Thyroid gland (tissue), 4 donors: ENCODE measurements at regions not wholly inside any gene's neighbourhood (a gene's known extent, or its start where the extent isn't known, plus 50 kb on each side); places are given as distances from the start of the nearest gene placed in this dataset. TPM values are rescaled to one million over a fixed set of nuclear protein-coding genes. Genes with fewer than 3 reads are reported as not detected.

Experiments used
- DNase-seq, 2 donors: peaks; one replicate each; pipeline ENCODE4 v3.0.0-alpha.2; 2019
- H3K27ac ChIP-seq, 3 donors: fragments of 200-600 bp; sonication (generic); 1 replicate in 2 of 3; 2 replicates in 1 of 3; pipeline ENCODE4 v1.5.1; 2016 to 2019; ENCODE audit warnings: mild to moderate bottlenecking in 1 of 3, moderate library complexity in 1 of 3
- H3K27me3 ChIP-seq: fragments of 200-600 bp; sonication (generic); one replicate; pipeline ENCODE4 v1.5.1; 2019
- H3K36me3 ChIP-seq, 2 donors: fragments of 200-600 bp; sonication (generic); one replicate each; pipeline ENCODE4 v1.5.1; 2016 to 2019
- H3K4me1 ChIP-seq, 2 donors: fragments of 200-600 bp; sonication (generic); one replicate each; pipeline ENCODE4 v1.5.1; 2017 to 2019
- H3K4me3 ChIP-seq, 3 donors: fragments of 200-600 bp; sonication (generic); replicated peaks in 1 of 3; 1 replicate in 2 of 3; 2 replicates in 1 of 3; pipeline ENCODE4 v1.5.1; 2016; ENCODE audit warnings: mild to moderate bottlenecking in 1 of 3
- H3K9me3 ChIP-seq: fragments of 200-600 bp; sonication (generic); one replicate; pipeline ENCODE4 v1.5.1; 2017
- CTCF ChIP-seq, 6 experiments: fragments of 200-600 bp in 3 of 6; fragments of 450-650 bp in 3 of 6; sonication (generic) in 3 of 6; IDR thresholded peaks; one replicate each; pipeline ENCODE4 v1.5.1; 2016 to 2019; ENCODE audit warnings: antibody characterized with exemption in 6 of 6, mild to moderate bottlenecking in 2 of 6, inconsistent platforms in 1 of 6, moderate library complexity in 1 of 6
- POLR2A ChIP-seq, 2 donors: fragments of 450-650 bp; IDR thresholded peaks; one replicate each; pipeline ENCODE4 v1.6.1; 2017; ENCODE audit warnings: antibody characterized with exemption in 2 of 2, mild to moderate bottlenecking in 2 of 2, moderate library complexity in 1 of 2
- WGBS, 2 donors: methylation state at CpG; one replicate each; pipeline ENCODE4 v1.1.5; 2017; 5-methylcytosine and 5-hydroxymethylcytosine counted together
- intact Hi-C: fragments of 100-400 bp; cut with DNase I; formaldehyde crosslinking; loops from one replicate; pipeline ENCODE4 v1.15.1; 2023
- microRNA-seq: library from miRNA; unstranded; fragments of <30 nt; microRNA quantifications from one replicate; pipeline ENCODE4, GENCODE V29; 2016
- small RNA-seq: library from RNA; depleted of rRNA; stranded (forward); fragments of <200 nt; gene quantifications from one replicate; pipeline ENCODE3, GENCODE V24; 2016

DNA sequence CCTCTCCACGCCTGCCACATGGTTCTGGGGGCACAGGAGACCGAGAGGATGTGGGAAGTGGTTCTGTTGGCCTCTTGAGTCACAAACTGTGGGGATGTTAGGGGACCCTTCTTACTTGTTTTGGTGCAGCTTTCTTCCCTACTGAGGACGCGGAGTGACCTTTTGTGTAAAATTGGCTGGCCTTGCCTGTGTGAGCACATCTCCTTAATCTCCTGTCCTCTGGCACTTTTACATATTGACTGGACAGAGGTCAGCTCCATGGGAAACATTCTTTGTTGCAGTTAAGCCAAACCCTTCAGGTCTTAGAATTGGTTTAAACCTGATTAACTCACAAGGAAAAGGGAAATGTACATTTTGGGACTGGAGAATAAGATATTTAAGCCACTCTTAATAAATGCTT is 51.2 kb upstream of the TENM4 start:
- Histone ChIP-seq H3K9me3 (no peaks in the 10 kb centered on the region), H3K27me3 (no peaks in the 10 kb centered on the region), H3K4me3 (no peak overlapping the region), H3K4me1 (no peaks in the 10 kb centered on the region), H3K27ac (no peak overlapping the region), H3K36me3 (no peaks in the 10 kb centered on the region)
- TF ChIP-seq CTCF (IDR thresholded peaks at IDR 0.05), result no peak
- no peak for TF ChIP-seq POLR2A (IDR thresholded peaks at IDR 0.05)
- WGBS, 2 donors, result 80 to 100% methylated on average over 4 of the region's 4 CpGs
- no peak for DNase-seq
- intact Hi-C loops, result loop anchor here (5.0 to 10.0 kb wide), 3 partner anchors 95 to 847 kb away; no protein-coding TSS in a partner anchor

Small RNA genes in the stretch of these regions (microRNA-seq; reads per million reads assigned to microRNA genes)
- gene MIR4300, result not detected

Small RNA genes in the stretch of these regions (small RNA-seq; reads per million reads assigned to genes)
- gene AP002802.2 (not detected), gene MIR4300 (not detected), gene MTND4LP18 (not detected), gene RNU6-544P (not detected)
